Thymus (tissue), 11 donors: ENCODE measurements at regions not wholly inside any gene's neighbourhood (a gene's known extent, or its start where the extent isn't known, plus 50 kb on each side); places are given as distances from the start of the nearest gene placed in this dataset.
"Not testable (repeated sequence)": the region's sequence is repeated elsewhere in the genome, so short reads cannot be mapped to it uniquely, and the experiment has no call there.

Experiments
- DNase-seq, 9 donors: peaks; one replicate each; pipeline ENCODE4 v3.0.0-alpha.2; 2013; ENCODE audit warnings: low spot score in 9 of 9, low read depth in 6 of 9, missing footprints in 1 of 9
- H3K27ac ChIP-seq, 2 donors: one replicate each; pipeline ENCODE4 v1.5.1; 2013; ENCODE audit warnings: control low read depth in 1 of 2, low read depth in 1 of 2, low read length in 1 of 2, mild to moderate bottlenecking in 1 of 2, moderate library complexity in 1 of 2
- H3K27me3 ChIP-seq, 2 donors: one replicate each; pipeline ENCODE4 v1.5.1; 2013; ENCODE audit warnings: low read length in 1 of 2; ENCODE audit not compliant: control insufficient read depth in 2 of 2, insufficient read depth in 1 of 2
- H3K36me3 ChIP-seq, 2 donors: one replicate each; pipeline ENCODE4 v1.5.1; 2013; ENCODE audit warnings: low read length in 1 of 2, mild to moderate bottlenecking in 1 of 2, moderate library complexity in 1 of 2; ENCODE audit not compliant: control insufficient read depth in 2 of 2, insufficient read depth in 2 of 2
- H3K4me1 ChIP-seq, 2 donors: one replicate each; pipeline ENCODE4 v1.5.1; 2013; ENCODE audit warnings: low read length in 2 of 2; ENCODE audit not compliant: control insufficient read depth in 2 of 2, insufficient read depth in 2 of 2
- H3K4me3 ChIP-seq, 2 donors: one replicate each; pipeline ENCODE4 v1.5.1; 2013; ENCODE audit warnings: low read length in 2 of 2, control low read depth in 1 of 2, mild to moderate bottlenecking in 1 of 2
- H3K9me3 ChIP-seq, 2 donors: one replicate each; pipeline ENCODE4 v1.5.1; 2013; ENCODE audit warnings: low read length in 1 of 2, mild to moderate bottlenecking in 1 of 2; ENCODE audit not compliant: control insufficient read depth in 2 of 2, insufficient read depth in 1 of 2
- WGBS: extraction: QIAGEN DNeasy Blood & Tissue Kit; methylation state at CpG from one replicate; pipeline ENCODE4 v1.1.7; 2013; 5-methylcytosine and 5-hydroxymethylcytosine counted together
- donor health status: healthy.

- H3K9me3 ChIP-seq, H3K36me3 ChIP-seq, H3K27me3 ChIP-seq, H3K4me3 ChIP-seq, H3K27ac ChIP-seq, H3K4me1 ChIP-seq, DNase-seq: not testable (repeated sequence)
- 96% methylated on average over 2 of the region's 2 CpGs for WGBS
Measured at GRCh38 chr5:89164703-89165102, 281.7 kb upstream of the MEF2C start.

DNA sequence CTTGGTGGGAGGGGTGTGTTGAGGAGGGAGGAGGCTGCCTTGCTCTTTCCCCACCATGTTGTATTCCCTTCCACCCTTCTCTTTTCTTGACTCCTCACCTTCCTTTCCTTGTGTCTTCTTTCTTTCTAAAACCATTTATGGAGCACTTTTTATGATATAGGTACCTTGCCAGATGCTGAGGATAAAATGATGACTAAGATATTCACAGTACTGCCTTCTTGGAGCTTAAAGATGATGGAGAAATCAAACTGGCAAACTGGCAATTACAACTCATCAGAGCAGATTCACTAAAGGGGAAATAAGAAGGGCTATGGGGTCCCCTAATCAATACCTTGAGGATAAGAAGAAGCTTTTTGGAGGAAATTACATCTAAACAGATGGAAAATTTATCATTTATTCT is 273.2 kb upstream of the MEF2C start:
- DNase-seq = no peak
- no peak overlapping the region for H3K27ac ChIP-seq
- no peak overlapping the region for H3K4me3 ChIP-seq
- H3K27me3 ChIP-seq = no peaks in the 10 kb centered on the region
- H3K36me3 ChIP-seq = no peaks in the 10 kb centered on the region
- H3K4me1 ChIP-seq = no peaks in the 10 kb centered on the region
- H3K9me3 ChIP-seq = no peaks in the 10 kb centered on the region

DNA sequence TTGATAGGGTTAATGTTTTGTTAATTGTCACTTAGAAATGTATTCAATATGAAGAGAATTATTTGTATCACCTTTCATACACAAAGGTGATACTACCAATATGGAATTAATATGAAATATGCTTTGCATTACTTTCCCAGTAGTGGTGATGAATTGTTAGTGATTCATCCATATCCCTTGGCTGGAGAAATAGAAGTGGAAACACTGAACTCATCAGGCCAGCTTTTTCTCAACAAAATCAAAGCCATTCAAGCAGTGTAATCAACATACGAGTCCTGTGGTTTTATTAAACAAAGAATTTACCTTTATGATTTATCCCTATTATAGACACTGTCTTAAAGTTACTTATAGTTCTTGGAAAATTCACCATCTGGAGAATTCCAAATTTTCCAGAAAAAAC is 264.0 kb upstream of the MEF2C start:
- DNase-seq = no peak
- no peaks in the 10 kb centered on the region for H3K36me3 ChIP-seq
- no peaks in the 10 kb centered on the region for H3K9me3 ChIP-seq
- no peak overlapping the region for H3K27ac ChIP-seq
- 96% methylated on average over 1 of the region's 1 CpG for WGBS
- H3K4me1 ChIP-seq = no peaks in the 10 kb centered on the region
- no peak overlapping the region for H3K4me3 ChIP-seq
- H3K27me3 ChIP-seq = no peaks in the 10 kb centered on the region

DNA sequence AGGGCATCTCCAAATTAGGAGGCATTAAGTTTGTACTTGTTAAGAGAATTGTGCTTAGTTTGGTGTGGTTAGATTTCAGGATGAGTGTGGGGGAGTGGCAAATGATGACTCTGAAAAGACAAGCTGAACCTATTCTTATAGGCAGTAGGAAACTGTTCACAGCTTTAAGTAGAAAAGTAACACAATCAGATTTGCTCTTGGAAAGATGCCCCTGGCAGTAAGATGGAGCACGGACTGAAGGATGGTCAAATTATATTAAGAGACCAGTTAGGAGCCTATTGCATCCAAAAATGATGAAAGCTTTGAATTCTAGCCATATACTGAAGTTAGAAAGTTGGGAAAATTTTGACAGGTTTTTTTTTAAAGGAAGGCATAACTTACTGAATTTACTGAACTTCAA is 254.2 kb upstream of the MEF2C start:
- Histone ChIP-seq H3K36me3 (no peaks in the 10 kb centered on the region), H3K27ac (no peak overlapping the region), H3K4me3 (no peak overlapping the region), H3K27me3 (no peaks in the 10 kb centered on the region), H3K4me1 (no peaks in the 10 kb centered on the region), H3K9me3 (no peaks in the 10 kb centered on the region)
- no peak for DNase-seq
- WGBS = 99% methylated on average over 1 of the region's 1 CpG

GRCh38 chr5:89133975-89134374 is 251.0 kb upstream of the MEF2C start:
- WGBS = 93% methylated on average over 1 of the region's 1 CpG
- no peak for DNase-seq
- Histone ChIP-seq H3K27ac (no peak overlapping the region), H3K27me3 (no peaks in the 10 kb centered on the region), H3K9me3 (no peaks in the 10 kb centered on the region), H3K36me3 (no peaks in the 10 kb centered on the region), H3K4me1 (no peaks in the 10 kb centered on the region), H3K4me3 (no peak overlapping the region)

GRCh38 chr5:89133129-89133528 is 250.1 kb upstream of the MEF2C start:
- H3K27me3 ChIP-seq = no peaks in the 10 kb centered on the region
- 92% methylated on average over 1 of the region's 1 CpG for WGBS
- H3K4me3 ChIP-seq = no peak overlapping the region
- DNase-seq = no peak
- H3K27ac ChIP-seq = no peak overlapping the region
- H3K4me1 ChIP-seq = no peaks in the 10 kb centered on the region
- no peaks in the 10 kb centered on the region for H3K36me3 ChIP-seq
- no peaks in the 10 kb centered on the region for H3K9me3 ChIP-seq

GRCh38 chr5:89130851-89131250 is 247.9 kb upstream of the MEF2C start:
- H3K27ac ChIP-seq = no peak overlapping the region
- no peaks in the 10 kb centered on the region for H3K27me3 ChIP-seq
- H3K4me3 ChIP-seq = no peak overlapping the region
- H3K9me3 ChIP-seq = no peaks in the 10 kb centered on the region
- H3K4me1 ChIP-seq = no peaks in the 10 kb centered on the region
- WGBS = 97% methylated on average over 1 of the region's 1 CpG
- no peak for DNase-seq
- H3K36me3 ChIP-seq = no peaks in the 10 kb centered on the region

DNA sequence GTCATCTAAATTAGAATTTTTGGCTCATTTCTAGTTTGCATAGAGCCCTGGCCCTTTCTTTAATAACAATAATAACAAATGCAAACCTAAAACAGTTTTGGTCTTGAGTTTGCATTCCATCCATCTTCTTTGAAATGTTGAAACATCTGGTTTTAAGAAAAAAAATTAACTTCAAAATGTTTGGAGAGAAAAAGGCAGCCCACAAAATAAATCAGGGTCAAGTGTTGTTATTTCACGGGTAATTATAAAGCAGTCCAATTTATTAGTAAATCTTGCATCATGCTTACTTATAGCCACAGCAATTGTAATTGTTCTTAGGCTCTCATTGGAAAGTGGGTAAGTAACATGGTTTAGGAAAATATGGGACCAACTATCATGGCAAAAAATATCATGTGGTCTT is 247.0 kb upstream of the MEF2C start:
- H3K4me1 ChIP-seq = no peaks in the 10 kb centered on the region
- H3K4me3 ChIP-seq = no peak overlapping the region
- H3K27ac ChIP-seq = no peak overlapping the region
- H3K36me3 ChIP-seq = no peaks in the 10 kb centered on the region
- 97% methylated on average over 1 of the region's 1 CpG for WGBS
- no peak for DNase-seq
- no peaks in the 10 kb centered on the region for H3K9me3 ChIP-seq
- H3K27me3 ChIP-seq = no peaks in the 10 kb centered on the region

DNA sequence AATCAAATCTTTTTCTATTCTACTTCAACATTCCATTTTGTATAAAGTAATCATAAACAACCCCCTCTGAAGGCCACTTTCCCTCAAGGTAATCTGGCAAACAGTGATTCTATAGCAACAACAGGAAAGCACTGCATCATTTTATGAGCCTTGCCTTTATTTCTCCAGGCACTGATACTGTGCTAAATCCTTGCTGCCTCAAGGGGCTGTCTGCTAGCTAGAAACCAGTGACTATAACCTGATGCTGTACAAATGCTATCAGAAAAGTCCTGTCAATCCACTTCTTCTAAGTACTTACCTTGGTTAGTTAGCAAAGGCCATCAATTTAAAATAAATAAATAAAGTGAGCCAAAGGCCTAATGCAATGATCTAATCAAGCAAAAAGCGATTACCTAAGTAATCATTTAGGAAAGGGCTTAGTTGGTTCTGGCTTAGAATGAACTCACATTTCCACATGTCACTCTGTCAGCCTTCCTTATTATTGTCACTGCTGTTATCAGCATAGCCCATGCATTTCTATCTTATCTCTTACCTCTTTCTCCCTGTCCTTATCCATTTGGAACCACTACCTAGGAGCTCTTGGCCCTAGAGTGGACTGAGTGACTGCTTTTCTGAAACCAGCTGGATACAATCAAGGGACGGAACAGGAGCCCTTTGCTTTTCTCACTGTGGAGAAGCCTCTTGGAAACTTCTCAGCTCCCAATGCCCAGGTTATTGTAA is 246.1 kb upstream of the MEF2C start:
- DNase-seq = no peak
- no peak overlapping the region for H3K27ac ChIP-seq
- no peaks in the 10 kb centered on the region for H3K9me3 ChIP-seq
- no peaks in the 10 kb centered on the region for H3K36me3 ChIP-seq
- 96% methylated on average over 2 of the region's 2 CpGs for WGBS
- H3K4me3 ChIP-seq = no peak overlapping the region
- H3K4me1 ChIP-seq = no peaks in the 10 kb centered on the region
- H3K27me3 ChIP-seq = no peaks in the 10 kb centered on the region

GRCh38 chr5:89128092-89128491 is 245.1 kb upstream of the MEF2C start:
- Histone ChIP-seq H3K27ac (no peak overlapping the region), H3K4me1 (no peaks in the 10 kb centered on the region), H3K36me3 (no peaks in the 10 kb centered on the region), H3K27me3 (no peaks in the 10 kb centered on the region), H3K4me3 (no peak overlapping the region), H3K9me3 (no peaks in the 10 kb centered on the region)
- WGBS = 45% methylated on average over 2 of the region's 2 CpGs
- peak in 2 of 9 donors; percentile 13 to 19 for DNase-seq
